ENCODE measurements at regions not wholly inside any gene's neighbourhood (a gene's known extent, or its start where the extent isn't known, plus 50 kb on each side); places are given as distances from the start of the nearest gene placed in this dataset.

DNA sequence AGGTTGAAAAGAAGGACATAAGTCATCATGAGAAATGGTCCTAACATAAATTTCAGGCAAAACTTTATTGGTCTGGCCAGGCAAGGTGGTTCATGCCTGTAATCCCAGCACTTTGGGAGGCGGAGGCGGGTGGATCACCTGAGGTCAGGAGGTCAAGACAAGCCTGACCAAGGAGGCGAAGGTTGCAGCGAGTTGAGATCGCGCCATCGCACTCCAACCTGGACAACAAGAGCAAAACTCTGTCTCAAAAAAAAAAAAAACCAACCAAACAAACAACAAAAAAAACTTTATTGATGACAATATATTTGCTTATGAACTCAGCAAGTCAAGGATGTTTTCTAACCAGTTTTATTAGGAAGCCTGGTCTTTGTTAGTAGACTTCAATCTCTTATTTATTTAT lies 54.6 kb upstream of the ARHGAP21 start:
- H4K20me1 ChIP-seq: no peaks in the 10 kb centered on the region
- no peak overlapping the region for H3K4me2 ChIP-seq
- H3K9me3 ChIP-seq (replicated peaks in 1 of 11): peaks cover 0 to 6% (median 0%) of the 10 kb centered on the region in 11 experiments; a peak in 4 of 22 replicates
- no peak overlapping the region for H3K4me3 ChIP-seq
- no peaks in the 10 kb centered on the region for H3K27me3 ChIP-seq
- H3K9ac ChIP-seq: no peak overlapping the region
- H3K36me3 ChIP-seq: no peaks in the 10 kb centered on the region
- no peak for TF ChIP-seq Cebpa-rat (IDR thresholded peaks at IDR 0.05)
- no peaks in the 10 kb centered on the region for H3K4me1 ChIP-seq
- H3K27ac ChIP-seq: no peak overlapping the region

DNA sequence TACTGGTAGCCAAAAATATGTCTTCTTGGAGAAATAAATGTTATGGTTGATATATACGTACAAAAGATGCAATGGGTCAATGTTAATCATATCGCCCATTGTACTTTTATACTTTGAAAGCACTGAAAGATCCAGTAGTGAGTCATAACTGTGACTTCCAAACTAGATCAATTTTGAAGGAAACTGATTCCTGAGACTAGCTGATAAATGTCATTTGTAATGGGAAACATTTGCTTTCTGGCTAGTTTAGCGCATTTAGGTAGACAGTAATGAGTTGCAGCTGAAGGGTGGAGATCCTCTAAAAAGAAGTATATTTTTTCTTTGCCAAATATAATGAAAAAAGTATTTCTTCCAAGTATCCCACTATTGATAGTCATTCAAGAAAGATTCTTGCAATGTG lies 53.5 kb upstream of the ARHGAP21 start:
- Histone ChIP-seq H3K4me3 (no peak overlapping the region), H3K9me3 (replicated peaks in 1 of 11) (peaks cover 0 to 2% (median 0%) of the 10 kb centered on the region in 11 experiments; a peak in 3 of 22 replicates), H3K27ac (no peak overlapping the region), H3K27me3 (no peaks in the 10 kb centered on the region), H3K36me3 (no peaks in the 10 kb centered on the region), H3K4me2 (no peak overlapping the region), H3K4me1 (no peaks in the 10 kb centered on the region), H3K9ac (no peak overlapping the region), H4K20me1 (no peaks in the 10 kb centered on the region)
- TF ChIP-seq Cebpa-rat (IDR thresholded peaks at IDR 0.05): no peak

- Histone ChIP-seq H3K4me1 (no peaks in the 10 kb centered on the region), H3K4me2 (no peak overlapping the region), H3K36me3 (no peaks in the 10 kb centered on the region), H3K9me3 (replicated peaks in 1 of 11) (peaks cover 0 to 2% (median 0%) of the 10 kb centered on the region in 11 experiments; a peak in 2 of 22 replicates), H3K4me3 (no peak overlapping the region), H3K9ac (no peak overlapping the region), H3K27me3 (no peaks in the 10 kb centered on the region), H3K27ac (no peak overlapping the region), H4K20me1 (no peaks in the 10 kb centered on the region)
- TF ChIP-seq Cebpa-rat (IDR thresholded peaks at IDR 0.05): no peak
Measured at GRCh38 chr10:24773939-24774589, 50.4 kb upstream of the ARHGAP21 start.

Measured in BLaER1 treated with 17β-estradiol and CSF1 and Interleukin-3, amounts not matched to agents 10 nM and 100 nM (cell line).